ENCODE measurements at regions not wholly inside any gene's neighbourhood (a gene's known extent, or its start where the extent isn't known, plus 50 kb on each side); places are given as distances from the start of the nearest gene placed in this dataset.

DNA sequence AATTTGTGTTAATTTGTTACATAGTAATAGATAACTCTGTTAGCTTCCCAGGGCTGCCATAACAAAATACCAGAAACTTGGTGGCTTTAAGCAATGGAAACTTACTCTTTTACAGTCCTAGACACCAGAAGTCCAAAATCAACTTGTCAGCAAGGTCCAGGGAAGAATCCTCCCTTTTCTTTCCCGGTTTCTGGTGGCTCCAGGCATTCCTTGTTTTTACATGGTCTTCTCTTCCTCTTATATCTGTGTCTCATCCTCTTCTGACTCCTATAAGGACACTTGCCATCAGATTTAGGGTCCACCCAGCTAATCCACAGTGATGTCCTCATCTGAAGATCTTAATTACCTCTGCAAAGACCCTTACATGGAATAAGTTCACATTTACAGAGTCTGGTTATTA lies 95.6 kb downstream of the DDX1 start:
- H3K27me3 ChIP-seq: no peaks in the 10 kb centered on the region
- no peaks in the 10 kb centered on the region for H3K4me1 ChIP-seq
- intact Hi-C loops (cut with DNase I): no loop called here
- TF ChIP-seq POLR2A (IDR thresholded peaks at IDR 0.05) (no peak), CTCF (IDR thresholded peaks at IDR 0.05) (no peak)
- no peak for DNase-seq
- no peak overlapping the region for H3K4me3 ChIP-seq
- no peaks in the 10 kb centered on the region for H3K36me3 ChIP-seq (replicated peaks in 1 of 2; ENCODE audit: insufficient read depth in 1 of 2, low read depth in 2 of 2)
- WGBS, 2 donors: 57 to 75% methylated on average over 1 of the region's 1 CpG
- no peaks in the 10 kb centered on the region for H3K9me3 ChIP-seq
- no peak overlapping the region for H3K27ac ChIP-seq
- no peak for ATAC-seq

DNA sequence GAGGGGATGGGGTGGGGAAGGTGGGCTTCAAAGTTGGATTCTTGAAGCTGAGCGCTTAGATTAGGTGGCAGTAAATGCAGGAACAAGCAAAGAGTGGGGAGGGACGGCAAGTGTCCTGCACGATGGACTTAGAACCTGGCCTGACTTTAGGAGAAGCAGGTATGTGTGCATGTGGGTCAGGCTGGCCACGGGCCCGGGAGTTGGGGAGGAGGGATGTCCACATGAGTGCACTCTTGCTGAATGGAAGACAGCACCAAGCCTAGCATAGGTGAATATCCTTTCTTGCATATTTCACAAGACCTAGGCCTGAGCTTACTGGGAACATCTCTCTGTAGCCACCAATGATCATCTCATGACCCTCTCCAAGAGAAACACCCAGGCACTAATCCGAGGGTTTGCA lies 96.1 kb downstream of the DDX1 start:
- intact Hi-C loops (cut with DNase I): no loop called here
- Histone ChIP-seq H3K9me3 (no peaks in the 10 kb centered on the region), H3K36me3 (replicated peaks in 1 of 2; ENCODE audit: insufficient read depth in 1 of 2, low read depth in 2 of 2) (no peaks in the 10 kb centered on the region), H3K27ac (no peak overlapping the region), H3K4me1 (no peaks in the 10 kb centered on the region), H3K4me3 (no peak overlapping the region), H3K27me3 (no peaks in the 10 kb centered on the region)
- no peak for ATAC-seq
- DNase-seq: no peak
- 62 to 72% methylated on average over 6 of the region's 6 CpGs for WGBS, 2 donors
- no peak for TF ChIP-seq POLR2A (IDR thresholded peaks at IDR 0.05)
- no peak for TF ChIP-seq CTCF (IDR thresholded peaks at IDR 0.05)

GRCh38 chr2:15688924-15689568 lies 97.4 kb downstream of the DDX1 start:
- TF ChIP-seq POLR2A (IDR thresholded peaks at IDR 0.05): no peak
- no peak for TF ChIP-seq CTCF (IDR thresholded peaks at IDR 0.05)
- Histone ChIP-seq H3K27me3 (no peaks in the 10 kb centered on the region), H3K36me3 (replicated peaks in 1 of 2; ENCODE audit: insufficient read depth in 1 of 2, low read depth in 2 of 2) (no peaks in the 10 kb centered on the region), H3K9me3 (no peaks in the 10 kb centered on the region), H3K4me1 (no peaks in the 10 kb centered on the region), H3K4me3 (no peak overlapping the region), H3K27ac (no peak overlapping the region)
- intact Hi-C loops (cut with DNase I): no loop called here
- ATAC-seq (no peak), DNase-seq (no peak)
- WGBS, 2 donors: 48 to 60% methylated on average over 5 to 8 of the region's 8 CpGs

GRCh38 chr2:15689654-15690053 lies 98.0 kb downstream of the DDX1 start:
- 81 to 88% methylated on average over 7 to 10 of the region's 10 CpGs for WGBS, 2 donors
- TF ChIP-seq CTCF (IDR thresholded peaks at IDR 0.05) (no peak), POLR2A (IDR thresholded peaks at IDR 0.05) (no peak)
- no peaks in the 10 kb centered on the region for H3K9me3 ChIP-seq
- no peak overlapping the region for H3K27ac ChIP-seq
- ATAC-seq (no peak), DNase-seq (no peak)
- no peaks in the 10 kb centered on the region for H3K27me3 ChIP-seq
- intact Hi-C loops (cut with DNase I): no loop called here
- no peaks in the 10 kb centered on the region for H3K4me1 ChIP-seq
- no peaks in the 10 kb centered on the region for H3K36me3 ChIP-seq (replicated peaks in 1 of 2; ENCODE audit: insufficient read depth in 1 of 2, low read depth in 2 of 2)
- no peak overlapping the region for H3K4me3 ChIP-seq

GRCh38 chr2:15691586-15692310 lies 100.1 kb downstream of the DDX1 start:
- H3K9me3 ChIP-seq: no peaks in the 10 kb centered on the region
- WGBS, 2 donors: 87% methylated on average over 12 of the region's 12 CpGs
- no peak overlapping the region for H3K4me3 ChIP-seq
- TF ChIP-seq CTCF (IDR thresholded peaks at IDR 0.05): no peak
- TF ChIP-seq POLR2A (IDR thresholded peaks at IDR 0.05): no peak
- no peaks in the 10 kb centered on the region for H3K36me3 ChIP-seq (replicated peaks in 1 of 2; ENCODE audit: insufficient read depth in 1 of 2, low read depth in 2 of 2)
- intact Hi-C loops (cut with DNase I): no loop called here
- no peak overlapping the region for H3K27ac ChIP-seq
- no peaks in the 10 kb centered on the region for H3K4me1 ChIP-seq
- no peaks in the 10 kb centered on the region for H3K27me3 ChIP-seq
- ATAC-seq (no peak), DNase-seq (no peak)

Measured in body of pancreas (tissue), 4 donors.